ENCODE measurements at regions not wholly inside any gene's neighbourhood (a gene's known extent, or its start where the extent isn't known, plus 50 kb on each side); places are given as distances from the start of the nearest gene placed in this dataset.
"Not testable (repeated sequence)": the region's sequence is repeated elsewhere in the genome, so short reads cannot be mapped to it uniquely, and the experiment has no call there.

DNA sequence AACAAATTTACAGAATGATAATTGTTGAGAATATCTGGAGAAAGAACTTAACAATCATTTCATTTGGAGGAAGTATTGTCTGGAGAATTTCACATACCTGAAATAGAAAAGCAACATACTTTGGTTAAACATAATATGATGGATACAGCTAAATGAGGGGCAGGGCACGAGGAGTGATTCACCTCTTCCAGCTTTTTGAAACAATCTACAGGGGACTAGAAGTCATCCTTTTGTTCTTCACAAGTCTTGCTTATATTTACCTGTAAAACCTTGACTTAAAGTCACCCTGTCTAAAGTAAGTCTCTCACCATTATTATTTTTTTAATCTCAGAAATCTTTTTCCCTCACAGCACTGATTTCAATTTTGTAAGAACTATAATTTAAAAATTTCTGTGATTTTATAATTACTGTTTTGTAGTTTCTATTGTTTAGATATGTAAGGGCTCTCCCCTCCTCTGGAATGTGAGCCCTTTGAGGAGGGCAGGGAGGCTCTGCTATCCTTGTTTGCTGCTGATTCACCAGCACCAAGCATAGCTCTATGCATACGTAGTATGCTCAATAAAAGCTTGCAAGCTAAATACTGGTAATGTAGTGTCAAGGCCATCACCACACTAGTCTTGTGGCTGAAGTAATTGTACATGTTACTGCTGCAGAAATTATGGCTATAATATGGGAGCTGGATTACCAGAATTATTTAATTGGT, 193.9 kb upstream of the THRB start:
- no peak for DNase-seq

DNA sequence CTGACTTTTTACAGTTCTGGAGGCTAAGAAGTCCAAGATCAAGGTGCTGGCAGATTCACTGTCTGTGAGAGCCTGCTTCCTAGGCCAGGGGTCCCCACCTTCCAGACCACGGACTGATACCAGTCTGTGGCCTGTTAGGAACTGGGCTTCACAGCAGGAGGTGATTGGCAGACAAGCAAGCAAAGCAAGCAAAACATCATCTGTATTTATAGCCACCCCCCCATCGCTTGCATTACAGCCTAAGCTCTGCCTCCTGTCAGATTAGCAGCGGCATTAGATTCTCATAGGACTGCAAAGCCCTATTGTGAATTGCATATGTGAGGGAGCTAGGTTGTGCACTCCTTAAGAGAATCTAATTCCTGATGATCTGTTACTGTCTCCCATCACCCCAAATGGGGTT, 194.7 kb upstream of the THRB start:
- no peak for DNase-seq

DNA sequence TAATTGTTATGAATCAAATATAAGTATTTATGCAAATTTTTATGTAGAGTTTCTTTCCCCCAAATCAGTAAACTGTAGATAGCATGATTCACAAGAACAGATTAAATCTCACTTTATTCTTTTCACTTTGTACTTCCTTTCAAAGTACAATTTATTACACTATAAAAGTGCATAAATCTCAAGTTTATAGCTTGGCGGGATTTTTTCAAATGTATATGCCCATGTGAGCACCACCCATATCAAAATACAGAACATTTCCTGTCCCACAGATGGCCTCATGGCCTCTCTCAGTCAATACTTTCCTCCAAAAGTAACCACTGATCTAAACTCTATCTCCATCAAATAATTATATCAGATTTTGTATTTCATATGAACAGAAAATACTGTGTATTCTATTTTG, 196.1 kb upstream of the THRB start:
- DNase-seq: no peak

DNA sequence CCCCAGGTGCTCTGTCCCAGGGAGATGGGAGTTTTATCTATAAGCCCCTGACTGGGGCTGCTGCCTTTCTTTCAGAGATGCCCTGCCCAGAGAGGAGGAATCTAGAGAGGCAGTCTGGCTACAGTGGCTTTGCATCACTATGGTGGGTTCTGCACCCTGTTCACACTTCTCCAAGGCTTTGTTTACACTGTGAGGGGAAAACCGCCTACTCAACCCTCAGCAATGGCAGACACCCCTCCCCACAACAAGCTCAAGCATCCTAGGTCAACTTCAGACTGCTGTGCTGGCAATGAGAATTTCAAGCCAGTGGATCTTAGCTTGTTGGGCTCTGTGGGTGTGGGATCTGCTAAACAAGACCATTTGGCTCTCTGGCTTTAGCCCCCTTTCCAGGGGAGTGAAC, 204.4 kb upstream of the THRB start:
- DNase-seq: not testable (repeated sequence)

DNA sequence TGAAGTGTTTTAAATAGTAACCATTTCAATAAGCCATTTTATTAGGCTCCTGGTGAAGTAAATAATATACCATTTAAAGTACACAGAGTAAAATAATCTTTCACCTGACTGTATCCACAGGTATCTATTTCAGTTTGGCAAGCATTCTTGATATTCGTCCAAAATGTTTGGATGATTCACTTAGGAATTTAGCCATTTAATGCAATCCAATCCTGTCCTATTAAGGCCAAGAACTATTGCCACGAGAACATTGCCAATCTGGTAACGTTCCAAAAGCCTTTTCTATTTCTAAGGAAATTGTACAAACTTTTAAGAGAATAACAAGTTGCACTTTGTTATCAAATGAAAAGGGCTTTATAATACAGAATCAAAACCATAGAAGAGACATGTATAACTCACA, 209.8 kb upstream of the THRB start:
- no peak for DNase-seq

DNA sequence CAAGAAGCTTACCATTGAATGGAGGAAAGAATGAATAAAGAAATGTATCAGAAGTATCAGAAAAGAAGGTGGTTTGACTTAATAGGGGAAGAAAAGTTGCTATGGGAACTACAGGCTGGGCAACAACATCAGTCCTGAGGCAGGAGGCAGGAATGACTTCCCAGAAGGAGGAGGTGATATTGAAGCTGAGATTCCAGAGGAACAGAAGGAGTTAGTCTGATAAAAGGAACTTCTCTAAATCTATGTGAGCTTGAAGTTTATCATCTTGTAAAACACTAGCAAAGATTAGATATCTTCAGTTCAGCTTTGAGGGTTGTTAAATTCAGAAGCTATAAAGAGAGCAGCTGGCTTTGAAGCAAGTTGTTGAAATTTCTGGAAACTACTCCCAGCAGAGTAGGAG, 213.3 kb upstream of the THRB start:
- no peak for DNase-seq

- no peak for DNase-seq
Observed at GRCh38 chr3:24709956-24710355, 215.3 kb upstream of the THRB start.

DNA sequence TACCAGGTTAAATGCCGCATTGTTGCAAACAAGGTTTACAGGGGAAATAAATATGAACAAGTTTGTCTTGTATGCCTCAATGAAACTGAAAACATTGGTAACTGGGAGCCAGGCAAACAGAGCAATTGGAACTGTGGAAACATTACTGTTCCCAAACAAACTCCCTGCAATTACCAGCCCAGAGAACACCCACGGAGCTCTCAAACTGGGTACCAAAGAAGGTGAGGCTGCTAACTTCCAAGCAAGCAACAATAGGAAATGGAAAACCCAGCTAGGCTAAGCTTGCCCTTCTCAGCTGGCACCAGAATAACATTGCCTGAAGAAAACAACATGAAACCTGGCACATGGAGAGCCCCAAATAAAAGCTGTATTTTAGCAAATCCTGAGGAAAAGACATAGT, 218.9 kb upstream of the THRB start:
- DNase-seq: no peak

DNA sequence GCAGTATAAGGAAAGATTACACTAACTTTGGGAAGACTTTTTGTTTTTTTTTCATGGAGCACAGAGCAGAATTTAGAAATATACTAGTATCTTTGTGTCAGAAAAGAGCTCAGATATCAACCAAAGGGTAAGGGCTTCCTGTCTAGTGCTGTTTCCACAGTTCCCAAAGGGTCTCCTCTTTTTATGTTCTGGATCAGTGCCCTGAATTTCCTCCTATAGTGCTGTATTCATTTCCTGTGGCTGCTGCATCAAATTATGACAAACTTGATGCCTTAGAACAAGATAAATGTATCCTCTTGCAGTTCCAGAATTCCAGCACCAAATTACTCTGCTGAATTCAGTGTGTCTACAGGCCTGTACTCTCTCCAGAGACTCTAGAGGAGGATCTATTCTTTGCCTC, 219.8 kb upstream of the THRB start:
- DNase-seq: no peak

DNA sequence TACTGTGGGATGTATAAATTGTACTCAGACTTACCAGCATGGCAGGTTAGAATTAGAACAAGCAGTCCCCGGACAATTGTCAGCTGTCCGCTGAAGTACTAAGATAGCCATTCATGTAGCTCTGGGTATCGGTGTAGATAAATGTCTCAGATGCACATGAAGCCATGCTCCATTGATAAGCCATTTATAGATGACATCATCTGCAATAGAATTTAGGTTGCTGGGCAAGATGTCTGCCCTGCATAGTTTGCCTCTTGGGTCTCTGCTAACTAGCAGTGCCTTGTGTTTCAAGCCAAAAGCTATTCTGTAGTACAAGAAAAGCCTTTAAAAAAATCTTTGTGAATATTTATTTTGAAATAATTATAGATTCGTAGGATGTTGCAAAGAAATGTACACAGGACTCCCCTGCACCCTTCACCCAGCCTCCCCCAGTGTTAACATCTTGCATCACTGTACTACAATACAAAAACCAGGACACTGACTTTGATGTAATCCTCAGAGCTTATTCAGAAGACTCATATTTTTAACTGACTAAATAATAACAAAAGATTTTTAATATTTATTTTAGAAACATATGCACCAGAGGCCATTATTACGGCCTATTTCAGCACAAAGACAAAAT, 220.6 kb upstream of the THRB start:
- DNase-seq: no peak

DNA sequence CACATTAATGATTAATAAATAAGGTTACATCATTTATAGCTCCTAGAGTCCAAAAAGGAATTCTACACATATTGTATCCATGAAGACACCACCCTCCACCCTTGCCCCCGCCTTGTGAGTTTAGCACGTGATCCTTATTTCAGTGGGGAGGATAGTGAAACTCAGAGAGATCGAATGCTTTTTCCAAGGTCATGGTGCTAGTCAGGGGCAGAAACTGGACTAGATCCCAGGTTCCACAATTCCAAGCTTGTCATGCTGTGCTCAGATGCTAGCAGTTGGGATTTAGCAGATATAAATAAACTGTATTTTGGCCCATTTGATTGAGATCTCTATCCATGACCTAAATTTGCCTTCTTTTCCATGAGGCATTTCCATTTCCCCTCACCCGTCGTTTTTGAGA, 227.4 kb upstream of the THRB start:
- no peak for DNase-seq

DNA sequence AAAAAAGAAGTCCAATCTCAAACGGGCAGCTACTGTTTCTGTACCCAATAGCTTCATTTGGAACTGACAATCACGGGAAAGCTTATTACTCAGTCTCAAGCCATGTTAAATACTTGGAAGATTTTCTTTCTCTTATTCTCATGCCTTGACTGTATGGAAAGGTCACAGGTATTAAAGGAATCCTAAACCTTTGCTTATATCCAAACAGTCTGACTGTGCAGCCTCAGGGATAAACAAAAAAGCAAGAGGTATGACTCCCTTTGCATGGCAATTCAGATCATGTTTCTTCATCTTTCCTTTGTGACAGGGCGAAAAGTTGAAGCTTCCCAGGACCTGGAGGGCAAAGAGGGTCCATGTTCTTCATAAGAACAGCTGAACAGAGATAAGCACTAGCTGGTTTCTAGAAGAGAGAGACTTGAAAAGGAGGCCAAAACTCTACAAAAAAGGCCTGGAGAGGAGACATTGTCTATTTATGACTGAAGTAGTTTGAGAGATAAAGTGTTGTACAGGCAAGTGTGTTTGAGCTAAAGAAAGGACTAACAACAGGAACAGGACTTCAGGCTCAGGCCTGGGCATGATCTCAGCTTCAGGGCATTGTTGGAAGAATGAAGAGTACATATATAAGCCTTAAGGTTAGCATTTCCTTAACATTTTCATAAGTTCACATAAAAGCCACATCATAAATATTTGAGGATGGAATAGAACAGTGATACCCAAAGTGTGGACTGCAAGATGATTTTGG, 231.0 kb upstream of the THRB start:
- no peak for DNase-seq

DNA sequence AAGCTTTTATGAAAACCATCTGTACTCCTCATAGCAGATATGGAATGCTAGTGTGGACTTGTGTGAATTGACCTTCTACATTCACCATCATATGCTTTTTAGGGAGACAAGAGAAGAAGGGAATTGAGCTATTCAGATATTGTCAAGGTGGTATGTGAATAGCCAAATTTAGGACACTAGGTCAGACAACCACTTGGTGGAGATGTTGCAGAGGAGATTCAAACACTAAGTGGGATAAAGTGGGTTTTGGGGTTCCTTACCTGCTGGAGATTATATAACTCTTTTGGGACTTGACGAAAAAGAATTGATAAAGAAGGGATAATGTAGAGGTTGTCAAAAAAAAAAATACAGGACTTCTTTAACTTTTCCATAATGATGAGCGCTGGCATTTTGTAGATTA, 231.8 kb upstream of the THRB start:
- DNase-seq: no peak

GRCh38 chr3:24730173-24730572, 235.5 kb upstream of the THRB start:
- DNase-seq: no peak

DNA sequence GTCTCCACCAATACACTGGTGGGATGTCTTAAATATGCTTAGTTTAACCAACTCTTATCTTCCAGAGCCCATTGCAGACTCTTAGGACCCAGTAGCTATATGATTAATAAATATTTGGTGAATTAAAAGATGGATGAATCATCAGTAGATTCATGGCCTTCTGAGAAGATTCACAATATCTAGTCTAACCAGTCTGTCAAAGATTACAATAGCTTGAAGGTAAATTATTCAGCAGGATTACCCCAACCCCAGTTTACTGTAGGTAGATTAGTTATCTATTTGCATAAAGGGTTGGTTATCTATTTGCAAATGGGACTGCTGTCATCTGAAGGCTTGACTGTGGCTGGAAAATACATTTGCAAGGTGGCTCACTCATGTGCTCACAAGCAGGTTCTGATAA, 239.4 kb upstream of the THRB start:
- no peak for DNase-seq

DNA sequence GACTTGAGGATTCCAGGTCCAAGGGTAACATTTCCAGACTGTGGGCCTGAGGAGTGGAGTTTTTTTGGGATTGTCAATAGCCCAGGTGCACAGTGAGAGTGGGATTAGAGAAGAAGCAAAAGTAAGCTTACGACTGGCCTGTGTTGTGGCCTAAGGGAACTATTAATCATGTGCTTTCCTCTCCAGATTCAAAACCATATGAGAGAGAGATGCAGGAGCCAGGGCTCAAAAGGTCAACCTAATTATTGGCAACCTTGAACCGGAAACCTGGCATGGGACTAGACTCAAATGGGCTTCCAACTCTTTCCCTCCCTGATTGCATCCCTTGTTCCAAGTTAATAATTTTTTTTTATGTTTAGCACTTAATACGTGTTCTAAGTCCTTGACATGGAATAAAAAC, 242.1 kb upstream of the THRB start:
- DNase-seq: no peak

DNA sequence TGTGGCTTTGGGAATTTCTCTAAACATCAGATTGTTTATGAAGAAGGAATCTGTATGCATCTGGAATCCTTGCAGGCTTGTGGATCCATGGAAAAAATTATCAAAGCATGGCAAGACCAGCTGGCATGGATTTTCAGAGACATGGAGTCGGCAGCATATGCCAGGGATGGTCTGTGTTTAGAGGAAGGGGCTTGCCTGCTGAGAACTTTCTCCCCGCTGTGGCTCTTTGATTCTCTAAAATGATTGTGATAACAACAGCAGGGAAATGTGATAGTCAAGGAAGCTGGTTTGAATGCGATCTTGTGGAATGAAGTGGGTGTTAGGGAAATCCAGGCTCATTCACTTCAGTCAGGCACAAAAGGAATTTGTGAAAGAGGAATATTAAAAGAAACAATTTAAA, 245.7 kb upstream of the THRB start:
- no peak for DNase-seq

DNA sequence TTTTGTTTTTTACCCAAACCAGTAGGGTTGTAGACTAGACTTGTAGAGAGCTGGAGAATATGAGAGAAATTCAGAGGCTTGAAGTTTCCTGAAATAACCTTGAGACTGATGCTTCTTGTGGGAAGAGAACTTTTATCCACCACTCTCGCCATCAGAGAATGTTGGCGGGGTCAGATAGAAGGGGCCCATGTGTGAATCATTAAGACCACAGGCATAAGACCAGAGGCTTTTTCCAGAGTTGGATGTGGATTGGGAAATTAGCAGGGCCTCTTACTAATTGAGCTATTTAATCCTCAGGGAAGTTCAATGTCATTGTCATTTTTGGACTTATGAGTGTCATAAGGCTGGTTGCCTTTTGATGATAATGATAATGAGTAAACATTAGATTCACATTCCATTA, 246.9 kb upstream of the THRB start:
- DNase-seq: no peak

- no peak for DNase-seq
Observed at GRCh38 chr3:24748520-24748919, 253.9 kb upstream of the THRB start.

DNA sequence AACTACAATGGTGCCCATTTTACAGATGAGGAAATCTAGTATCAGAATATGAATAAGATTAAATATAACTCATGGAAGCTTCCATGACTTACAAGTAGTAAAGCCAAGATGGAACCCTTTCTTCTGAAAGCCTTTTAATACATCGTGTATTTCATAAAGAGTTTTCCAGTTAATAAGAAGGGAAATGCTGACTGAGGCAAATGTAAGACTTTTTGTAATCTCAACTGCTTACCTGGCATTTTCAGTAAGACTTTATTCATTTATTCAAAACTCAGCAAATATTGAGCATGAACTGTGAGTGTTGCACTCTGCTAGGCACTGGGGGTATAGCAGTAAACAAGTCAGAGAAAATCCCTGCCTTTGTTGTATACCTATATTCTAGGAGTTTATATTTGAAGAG, 256.4 kb upstream of the THRB start:
- no peak for DNase-seq

- DNase-seq: no peak
Observed at GRCh38 chr3:24756101-24756888, 261.6 kb upstream of the THRB start.

DNA sequence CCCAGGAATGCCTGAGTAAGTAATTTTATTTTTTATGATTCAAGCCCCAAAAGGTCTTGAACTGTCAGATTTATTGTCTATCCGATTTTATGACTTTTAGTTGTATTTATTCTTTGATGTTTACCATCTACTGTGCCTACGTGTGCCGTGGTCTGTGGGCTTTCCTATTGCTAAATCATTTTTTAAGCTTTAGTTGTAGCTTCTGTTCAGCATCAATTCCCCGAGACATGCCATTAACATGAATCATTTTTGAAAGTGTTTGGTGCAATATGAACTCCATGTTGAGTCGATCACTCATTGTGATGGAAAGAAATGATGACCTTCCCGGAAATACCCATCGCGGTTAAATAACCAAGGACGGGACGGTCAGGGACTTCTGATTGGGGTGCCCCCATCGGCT, 268.7 kb upstream of the THRB start:
- no peak for DNase-seq

GRCh38 chr3:24764236-24764915, 269.7 kb upstream of the THRB start:
- DNase-seq: no peak

All from activated effector memory CD4-positive, alpha-beta T cell treated with anti-CD3 and anti-CD28 coated beads, Interleukin-2, amount 50 U/mL, for 16 hours (primary cell).